H1 (cell line): ENCODE measurements at regions not wholly inside any gene's neighbourhood (a gene's known extent, or its start where the extent isn't known, plus 50 kb on each side); places are given as distances from the start of the nearest gene placed in this dataset.

ENCODE experiments used
- CTCF ChIA-PET: fragments of 300-600 bp; sonication (Branson Sonifier 250); formaldehyde crosslinking; loops from one replicate; lab custom pipeline; 2021; ENCODE audit not compliant: partially characterized antibody; lab: Charles Lee
- POLR2A ChIA-PET: fragments of 300-600 bp; sonication (Branson Sonifier 250); formaldehyde crosslinking; loops from one replicate; lab custom pipeline; 2021; ENCODE audit warnings: inconsistent platforms; ENCODE audit not compliant: partially characterized antibody; lab: Charles Lee
- DNase-seq, 2 experiments: peaks; one replicate each; pipeline versions ENCODE4 v3.0.0 to v3.0.0-alpha.2; 2010 to 2022; ENCODE audit warnings: low spot score in 2 of 2, low read depth in 1 of 2, mixed read lengths in 1 of 2
- FAIRE-seq: peaks from 2 replicates; lab custom pipeline; 2011; peaks lifted over from hg19 to GRCh38; lab: Jason Lieb, UNC
- H2AFZ ChIP-seq: 2 replicates; pipeline ENCODE4 v1.8.1; 2012; ENCODE audit warnings: low read length, inconsistent platforms
- H2AK5ac ChIP-seq: 2 replicates; pipeline ENCODE4 v1.6.1; 2013; ENCODE audit warnings: low read depth, low read length
- H2BK120ac ChIP-seq: replicated peaks from 2 replicates; pipeline ENCODE3; 2013; ENCODE audit warnings: low read depth, low read length, inconsistent platforms
- H2BK12ac ChIP-seq: 2 replicates; pipeline ENCODE4 v1.6.1; 2013; ENCODE audit warnings: low read depth, low read length
- H2BK15ac ChIP-seq: 2 replicates; pipeline ENCODE4 v1.6.1; 2013; ENCODE audit warnings: low read length
- H2BK20ac ChIP-seq: 2 replicates; pipeline ENCODE4 v1.6.1; 2013; ENCODE audit warnings: low read length
- H2BK5ac ChIP-seq: 2 replicates; pipeline ENCODE4 v1.6.1; 2013; ENCODE audit warnings: low read depth, low read length
- H3K14ac ChIP-seq: 2 replicates; pipeline ENCODE4 v1.6.1; 2013; ENCODE audit warnings: inconsistent platforms; ENCODE audit not compliant: insufficient read length
- H3K18ac ChIP-seq: 2 replicates; pipeline ENCODE4 v1.6.1; 2013; ENCODE audit warnings: low read length; ENCODE audit errors: extremely low read depth
- H3K23ac ChIP-seq: 2 replicates; pipeline ENCODE4 v1.6.1; 2013; ENCODE audit warnings: inconsistent platforms; ENCODE audit not compliant: insufficient read length
- H3K23me2 ChIP-seq: 2 replicates; pipeline ENCODE4 v1.6.1; 2013; ENCODE audit warnings: low read depth, low read length
- H3K27ac ChIP-seq: 2 replicates; pipeline ENCODE4 v1.6.1; 2011; ENCODE audit warnings: low read depth, low read length, inconsistent platforms
- H3K27me3 ChIP-seq, 4 experiments: replicated peaks in 1 of 4; 1 replicate in 1 of 4; 2 replicates in 3 of 4; pipeline versions ENCODE4 v1.6.1 to v1.8.1; 2011 to 2013; ENCODE audit warnings: low read length in 3 of 4, mild to moderate bottlenecking in 3 of 4, inconsistent platforms in 2 of 4, mixed read lengths in 2 of 4, moderate library complexity in 1 of 4; ENCODE audit not compliant: control insufficient read depth in 3 of 4, insufficient read depth in 3 of 4; ENCODE audit errors: extremely low read depth in 1 of 4
- H3K36me3 ChIP-seq, 4 experiments: 2 replicates each; pipeline versions ENCODE4 v1.6.1 to v1.8.1; 2011 to 2013; ENCODE audit warnings: mild to moderate bottlenecking in 4 of 4, low read length in 3 of 4, moderate library complexity in 2 of 4, control low read depth in 1 of 4, inconsistent platforms in 1 of 4; ENCODE audit not compliant: insufficient read depth in 4 of 4, control insufficient read depth in 2 of 4
- H3K4ac ChIP-seq: replicated peaks from 2 replicates; pipeline ENCODE3; 2013; ENCODE audit warnings: low read length, low read depth, mixed read lengths, inconsistent platforms; ENCODE audit not compliant: insufficient read length
- H3K4me1 ChIP-seq, 4 experiments: replicated peaks in 1 of 4; 1 replicate in 1 of 4; 2 replicates in 3 of 4; pipeline versions ENCODE4 v1.6.1 to v1.8.1; 2011 to 2013; ENCODE audit warnings: low read length in 3 of 4, inconsistent platforms in 2 of 4, mixed read lengths in 1 of 4; ENCODE audit not compliant: insufficient read depth in 4 of 4, control insufficient read depth in 3 of 4
- H3K4me2 ChIP-seq, 2 experiments: 2 replicates each; pipeline versions ENCODE4 v1.6.1 to v1.8.1; 2011 to 2013; ENCODE audit warnings: low read depth in 2 of 2, low read length in 2 of 2, control low read depth in 1 of 2, inconsistent platforms in 1 of 2, mild to moderate bottlenecking in 1 of 2; ENCODE audit not compliant: insufficient read depth in 1 of 2
- H3K4me3 ChIP-seq, 4 experiments: fragments of 200-600, 300-600 bp in 1 of 4; sonication (generic), shearing (Covaris generic), sonication (Bioruptor Twin) in 1 of 4; 2 replicates each; pipeline versions ENCODE4 v1.5.1 to v1.8.1; 2011 to 2016; ENCODE audit warnings: low read length in 4 of 4, low read depth in 3 of 4, control low read depth in 2 of 4, inconsistent platforms in 2 of 4, mild to moderate bottlenecking in 2 of 4, mixed read lengths in 1 of 4, moderate library complexity in 1 of 4; ENCODE audit not compliant: insufficient read depth in 2 of 4; ENCODE audit errors: extremely low read depth in 1 of 4
- H3K56ac ChIP-seq: replicated peaks from 2 replicates; pipeline ENCODE3; 2013; ENCODE audit warnings: low read depth, mild to moderate bottlenecking, mixed read lengths, low read length, inconsistent platforms; ENCODE audit not compliant: insufficient read length
- H3K79me1 ChIP-seq: 2 replicates; pipeline ENCODE4 v1.6.1; 2013; ENCODE audit warnings: low read depth, low read length, control low read depth
- H3K79me2 ChIP-seq, 2 experiments: 2 replicates each; pipeline versions ENCODE4 v1.6.1 to v1.8.1; 2012 to 2013; ENCODE audit warnings: low read length in 2 of 2, mild to moderate bottlenecking in 2 of 2, inconsistent platforms in 1 of 2; ENCODE audit not compliant: insufficient read depth in 2 of 2, control insufficient read depth in 1 of 2
- H3K9ac ChIP-seq, 4 experiments: replicated peaks in 1 of 4; 1 replicate in 1 of 4; 2 replicates in 3 of 4; pipeline versions ENCODE4 v1.6.1 to v1.8.1; 2011 to 2013; ENCODE audit warnings: low read depth in 3 of 4, low read length in 3 of 4, control low read depth in 2 of 4, mild to moderate bottlenecking in 2 of 4, moderate library complexity in 2 of 4, inconsistent platforms in 1 of 4; ENCODE audit errors: extremely low read depth in 1 of 4
- H3K9me3 ChIP-seq, 2 experiments: 2 replicates each; pipeline versions ENCODE4 v1.6.1 to v1.8.1; 2012 to 2013; ENCODE audit warnings: mild to moderate bottlenecking in 2 of 2, moderate library complexity in 2 of 2, control low read depth in 1 of 2, inconsistent platforms in 1 of 2, low read depth in 1 of 2, low read length in 1 of 2, mixed read lengths in 1 of 2; ENCODE audit not compliant: insufficient read depth in 2 of 2
- H4K20me1 ChIP-seq, 2 experiments: replicated peaks in 1 of 2; 2 replicates each; pipeline versions ENCODE3 to v1.8.1; 2011 to 2013; ENCODE audit warnings: inconsistent platforms in 2 of 2, low read length in 2 of 2, mild to moderate bottlenecking in 1 of 2; ENCODE audit not compliant: insufficient read depth in 2 of 2, control insufficient read depth in 1 of 2
- H4K5ac ChIP-seq: 2 replicates; pipeline ENCODE4 v1.6.1; 2013; ENCODE audit warnings: low read length, low read depth, mixed read lengths, inconsistent platforms; ENCODE audit not compliant: insufficient read length
- H4K8ac ChIP-seq: 2 replicates; pipeline ENCODE4 v1.8.0; 2013; ENCODE audit warnings: mild to moderate bottlenecking, moderate library complexity, low read length, inconsistent platforms; ENCODE audit not compliant: insufficient read depth; ENCODE audit errors: extremely low read depth
- H4K91ac ChIP-seq: replicated peaks from 2 replicates; pipeline ENCODE3; 2013; ENCODE audit warnings: low read length, mixed read lengths, inconsistent platforms; ENCODE audit not compliant: insufficient read length
- E2F6 ChIP-seq: IDR thresholded peaks from 2 replicates; pipeline ENCODE4 v1.6.1; 2012; ENCODE audit warnings: inconsistent platforms
- EZH2 ChIP-seq: fragments of 200-600 bp; sonication (generic); IDR thresholded peaks from 2 replicates; pipeline ENCODE4 v1.7.1; 2012; ENCODE audit warnings: low read depth, mild to moderate bottlenecking, moderate library complexity, low read length, inconsistent platforms; ENCODE audit not compliant: severe bottlenecking
- NRF1 ChIP-seq: IDR thresholded peaks from 2 replicates; pipeline ENCODE4 v1.6.1; 2011; ENCODE audit warnings: mild to moderate bottlenecking, low read depth, low read length, improper control_type of control experiment
- POLR2AphosphoS5 ChIP-seq: IDR thresholded peaks from 2 replicates; pipeline ENCODE4 v1.6.1; 2011; ENCODE audit warnings: low read depth, low read length
- RXRA ChIP-seq: IDR thresholded peaks from 2 replicates; pipeline ENCODE4 v1.6.1; 2011; ENCODE audit warnings: low read depth, mild to moderate bottlenecking, low read length, moderate library complexity; ENCODE audit not compliant: insufficient read depth
- SAP30 ChIP-seq: fragments of 300-600 bp; sonication (generic); IDR thresholded peaks from 2 replicates; pipeline ENCODE4 v1.7.1; 2012; ENCODE audit warnings: low read length, moderate library complexity, mild to moderate bottlenecking, inconsistent platforms; ENCODE audit not compliant: insufficient read depth, insufficient replicate concordance
- ZNF274 ChIP-seq: IDR thresholded peaks from 2 replicates; pipeline ENCODE4 v1.7.0; 2012; ENCODE audit warnings: low read length, borderline replicate concordance; ENCODE audit errors: extremely low read depth
- WGBS, 2 experiments: shearing (Covaris generic) in 1 of 2; methylation state at CpG; one replicate each; pipeline versions ENCODE4 v1.1.6 to v1.1.7; 2013 to 2015; ENCODE audit warnings: low lambda C conversion rate in 2 of 2, mixed read lengths in 2 of 2, inconsistent platforms in 1 of 2, low coverage in 1 of 2, missing lambda C conversion rate in 1 of 2; ENCODE audit not compliant: insufficient replicate concordance in 2 of 2, insufficient coverage in 1 of 2, insufficient read length in 1 of 2; ENCODE audit errors: extremely low coverage in 1 of 2, missing lambda C conversion rate in 1 of 2; 5-methylcytosine and 5-hydroxymethylcytosine counted together
- TF ChIP-seq, protein P1 (sequence below): IDR thresholded peaks from 2 replicates; pipeline ENCODE4 v1.6.1; 2012; ENCODE audit warnings: inconsistent platforms

DNA sequence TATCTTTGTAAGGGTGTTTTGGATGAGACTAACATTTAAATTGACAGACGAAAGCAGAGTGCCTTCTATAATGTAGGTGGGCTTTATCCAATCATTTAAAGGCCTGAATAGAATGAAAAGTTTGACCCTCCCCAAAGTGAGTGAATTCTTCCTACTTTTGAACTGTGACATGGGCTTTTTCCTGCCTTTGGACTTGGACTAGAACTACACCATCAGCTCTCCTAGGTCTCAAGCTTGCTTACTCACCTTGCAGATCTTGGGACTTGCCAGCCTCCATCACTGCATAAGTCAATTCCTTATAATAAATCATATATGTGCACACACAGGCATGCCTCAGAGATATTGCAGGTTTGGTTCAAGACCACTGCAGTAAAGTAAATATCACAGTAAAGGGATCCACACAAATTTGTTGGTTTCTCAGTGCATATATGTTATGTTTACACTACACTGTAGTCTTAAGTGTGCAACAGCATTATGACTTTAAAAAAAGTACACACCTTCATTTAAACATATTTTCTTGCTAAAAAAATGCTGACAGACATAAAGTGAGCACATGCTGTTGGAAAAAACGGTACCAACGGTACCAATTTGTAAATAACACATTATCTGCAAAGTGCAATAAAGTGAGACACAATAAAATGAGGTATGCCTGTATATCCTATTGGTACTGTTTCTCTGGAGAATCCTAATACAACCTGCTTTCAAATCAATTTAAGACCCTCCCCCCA lies 51.6 kb upstream of the ATF3 start:
- Histone ChIP-seq H3K4me1 (peaks cover 0 to 8% (median 2%) of the 10 kb centered on the region in 4 experiments; a peak in 6 of 7 replicates), H2BK5ac (no peak overlapping the region), H2AFZ (no peak overlapping the region), H4K91ac (no peak overlapping the region), H3K27ac (no peak overlapping the region), H3K14ac (no peak overlapping the region), H3K9me3 (no peaks in the 10 kb centered on the region; a peak in 1 of 4 replicates), H3K18ac (no peak overlapping the region), H3K4me3 (no peak overlapping the region; a peak in 1 of 8 replicates), H3K9ac (no peak overlapping the region), H2BK20ac (no peak overlapping the region), H4K20me1 (no peaks in the 10 kb centered on the region), H2AK5ac (no peak overlapping the region), H2BK15ac (no peak overlapping the region), H4K5ac (no peak overlapping the region), H3K79me1 (no peaks in the 10 kb centered on the region), H3K4me2 (no peak overlapping the region; a peak in 1 of 4 replicates), H3K36me3 (no peaks in the 10 kb centered on the region), H3K23me2 (peaks cover 5% of the 10 kb centered on the region; the same call in 1 of the 2 replicates), H3K79me2 (no peaks in the 10 kb centered on the region)
- 89% methylated on average over 3 of the region's 3 CpGs; no CpG with 5 or more reads in 1 of the 2 experiments for WGBS, 2 experiments
- CTCF ChIA-PET = no interaction called here
- TF ChIP-seq E2F6 (no peak), POLR2AphosphoS5 (no peak), ZNF274 (no peak), RXRA (no peak), SAP30 (no peak), EZH2 (no peak), NRF1 (no peak)
- TF ChIP-seq, protein P1, sequence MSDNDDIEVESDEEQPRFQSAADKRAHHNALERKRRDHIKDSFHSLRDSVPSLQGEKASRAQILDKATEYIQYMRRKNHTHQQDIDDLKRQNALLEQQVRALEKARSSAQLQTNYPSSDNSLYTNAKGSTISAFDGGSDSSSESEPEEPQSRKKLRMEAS = no peak
- TF ChIP-seq, all 59 proteins: peak for 0
- H4K8ac ChIP-seq = no peak overlapping the region
- H3K56ac ChIP-seq = no peak overlapping the region
- no peak overlapping the region for H2BK120ac ChIP-seq
- H3K4ac ChIP-seq = no peak overlapping the region
- no peak for FAIRE-seq
- no peak overlapping the region for H3K23ac ChIP-seq
- POLR2A ChIA-PET = interaction anchor here (1.4 to 6.6 kb wide), 3 partner anchors 42 to 51 kb away, joined by 3 to 61 read pairs (median 6); partner anchors contain the start of gene ATF3
- H3K27me3 ChIP-seq = peaks cover 0 to 13% (median 5%) of the 10 kb centered on the region in 4 experiments; a peak in 4 of 7 replicates
- DNase-seq = no peak
- H2BK12ac ChIP-seq = no peak overlapping the region
